ENCODE measurements at regions not wholly inside any gene's neighbourhood (a gene's known extent, or its start where the extent isn't known, plus 50 kb on each side); places are given as distances from the start of the nearest gene placed in this dataset.

- TF ChIP-seq, protein P1, sequence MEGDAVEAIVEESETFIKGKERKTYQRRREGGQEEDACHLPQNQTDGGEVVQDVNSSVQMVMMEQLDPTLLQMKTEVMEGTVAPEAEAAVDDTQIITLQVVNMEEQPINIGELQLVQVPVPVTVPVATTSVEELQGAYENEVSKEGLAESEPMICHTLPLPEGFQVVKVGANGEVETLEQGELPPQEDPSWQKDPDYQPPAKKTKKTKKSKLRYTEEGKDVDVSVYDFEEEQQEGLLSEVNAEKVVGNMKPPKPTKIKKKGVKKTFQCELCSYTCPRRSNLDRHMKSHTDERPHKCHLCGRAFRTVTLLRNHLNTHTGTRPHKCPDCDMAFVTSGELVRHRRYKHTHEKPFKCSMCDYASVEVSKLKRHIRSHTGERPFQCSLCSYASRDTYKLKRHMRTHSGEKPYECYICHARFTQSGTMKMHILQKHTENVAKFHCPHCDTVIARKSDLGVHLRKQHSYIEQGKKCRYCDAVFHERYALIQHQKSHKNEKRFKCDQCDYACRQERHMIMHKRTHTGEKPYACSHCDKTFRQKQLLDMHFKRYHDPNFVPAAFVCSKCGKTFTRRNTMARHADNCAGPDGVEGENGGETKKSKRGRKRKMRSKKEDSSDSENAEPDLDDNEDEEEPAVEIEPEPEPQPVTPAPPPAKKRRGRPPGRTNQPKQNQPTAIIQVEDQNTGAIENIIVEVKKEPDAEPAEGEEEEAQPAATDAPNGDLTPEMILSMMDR (IDR thresholded peaks at IDR 0.05; ENCODE audit: borderline replicate concordance, extremely low read depth, low read length, poor library complexity, severe bottlenecking): no peak
- TF ChIP-seq EZH2 (IDR thresholded peaks at IDR 0.05; ENCODE audit: borderline replicate concordance, low read depth, low read length, severe bottlenecking): no peak
These were observed 112.8 kb downstream of the C9orf152 start for GRCh38 chr9:110095161-110095595.

All from DND-41 (cell line).